HT1080 (cell line): ENCODE measurements at regions not wholly inside any gene's neighbourhood (a gene's known extent, or its start where the extent isn't known, plus 50 kb on each side); places are given as distances from the start of the nearest gene placed in this dataset.

Experiments
- DNase-seq: peaks from one replicate; pipeline ENCODE4 v3.0.0-alpha.2; 2015; ENCODE audit warnings: low read depth

DNA sequence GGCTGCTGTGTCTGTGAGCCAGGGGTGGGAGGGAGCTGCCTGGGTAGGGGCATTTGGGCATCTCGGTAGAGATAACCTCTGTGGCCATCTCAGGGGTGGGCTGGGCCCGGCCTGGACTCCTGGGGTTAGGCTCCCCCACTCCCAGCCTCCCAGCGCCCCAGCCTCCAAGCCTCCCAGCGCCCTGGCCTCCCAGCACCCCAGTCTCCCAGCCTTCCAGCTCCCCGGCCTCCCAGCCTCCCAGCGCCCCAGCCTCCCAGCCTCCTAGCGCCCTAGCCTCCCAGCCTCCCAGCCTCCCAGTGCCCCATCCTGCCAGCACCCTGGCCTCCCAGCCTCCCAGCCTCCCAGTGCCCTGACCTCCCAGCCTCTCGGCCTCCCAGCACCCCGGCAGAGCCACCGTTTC, 85.1 kb upstream of the TTC34 start:
- no peak for DNase-seq

DNA sequence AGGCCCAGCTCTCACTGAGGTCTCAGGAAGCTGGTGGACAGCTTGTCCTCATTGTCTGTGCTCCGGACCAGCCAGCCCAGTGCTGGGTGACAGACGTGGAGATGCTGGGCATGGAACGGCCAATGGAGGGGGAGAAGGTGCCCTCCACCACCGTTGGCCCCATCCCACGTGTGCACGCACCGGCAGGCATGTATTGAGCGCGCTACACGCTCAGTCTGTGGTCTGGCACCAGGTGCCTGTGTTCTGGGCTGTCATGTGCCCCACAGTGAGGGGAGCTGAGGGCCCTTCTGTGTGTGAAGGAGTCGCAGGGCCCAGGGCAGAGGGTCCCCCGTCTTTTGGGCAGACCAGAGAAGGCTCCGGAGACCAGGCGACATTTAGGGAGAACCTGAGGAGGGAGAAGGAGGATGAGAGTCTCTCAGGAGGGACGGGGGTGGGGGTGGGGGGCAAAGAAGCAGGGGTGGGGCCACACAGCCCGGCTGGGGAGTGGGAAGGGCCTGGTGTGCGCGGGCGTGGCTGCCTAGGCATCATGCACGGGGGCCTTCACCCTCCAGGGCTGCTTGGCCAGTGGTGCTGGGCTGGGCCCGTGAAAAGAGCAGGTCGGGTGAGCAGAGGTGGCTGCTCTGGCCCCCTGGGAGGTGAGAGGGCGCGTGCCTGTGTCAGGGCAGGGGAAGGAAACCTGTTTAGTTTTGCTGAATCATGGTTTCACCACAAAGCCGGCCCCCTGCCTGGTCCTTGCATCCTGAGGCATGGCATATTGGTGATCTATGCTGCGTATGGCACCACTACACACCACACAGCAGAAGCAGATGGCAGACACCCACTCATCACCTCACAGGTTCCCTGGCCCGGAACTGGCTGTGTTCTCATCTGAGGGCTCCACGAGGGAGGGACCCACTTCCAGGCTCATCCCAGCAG, 86.7 kb upstream of the TTC34 start:
- DNase-seq = no peak

DNA sequence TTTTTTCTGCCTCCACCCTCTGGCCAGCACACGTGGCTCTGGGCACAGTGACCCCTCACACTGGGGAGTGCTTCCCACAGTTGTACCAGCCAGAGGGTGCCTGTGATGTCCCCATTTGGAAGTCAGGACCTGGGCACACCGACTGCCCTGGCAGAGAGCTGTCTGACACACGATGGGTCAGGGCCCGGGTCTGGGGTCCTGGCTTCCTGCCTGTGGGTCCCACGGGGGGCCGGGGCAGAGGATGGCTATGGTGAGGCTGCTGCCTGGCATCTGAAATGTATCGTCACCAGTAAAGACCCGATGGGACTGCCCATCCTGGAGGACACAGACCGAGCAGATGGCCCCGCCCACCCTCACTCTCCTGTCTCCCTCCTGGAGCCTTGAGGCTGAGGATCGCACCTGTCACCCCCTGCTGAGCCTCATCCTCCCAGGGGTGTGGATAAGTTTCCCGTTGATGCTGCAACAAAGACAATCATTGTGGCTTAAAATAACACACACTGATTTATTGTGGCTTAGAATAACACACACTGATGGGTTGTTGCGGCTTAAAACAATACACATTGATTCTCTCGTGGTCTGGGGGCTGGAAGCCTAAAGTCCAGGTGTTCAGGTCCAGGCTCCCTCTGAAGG, 88.8 kb upstream of the TTC34 start:
- DNase-seq = no peak

DNA sequence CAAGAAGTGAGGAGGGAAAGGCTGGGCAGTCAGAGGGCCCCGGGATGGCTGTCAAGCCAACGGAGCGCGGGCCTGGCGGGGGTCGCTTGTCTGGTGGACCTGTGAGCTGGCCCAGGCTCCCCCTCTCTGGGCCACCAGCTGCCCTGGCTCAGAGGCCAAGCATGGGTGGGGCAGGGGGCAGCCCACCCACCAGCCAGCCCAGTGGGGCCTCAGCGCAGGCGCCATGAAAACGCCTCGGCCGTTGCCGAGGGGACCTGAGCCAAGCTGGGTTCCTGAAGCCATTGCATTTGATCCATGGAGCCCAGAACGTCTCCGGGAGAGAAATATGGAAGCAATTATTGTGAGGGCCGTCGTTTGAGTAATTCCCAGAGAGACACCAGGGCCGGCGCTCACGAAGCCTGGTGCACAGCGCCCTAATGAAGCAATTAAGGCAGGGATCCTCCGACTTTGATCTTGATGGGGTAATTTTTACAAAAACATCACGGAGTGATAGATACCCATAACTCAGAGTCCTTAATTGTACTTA, 90.5 kb upstream of the TTC34 start:
- no peak for DNase-seq

DNA sequence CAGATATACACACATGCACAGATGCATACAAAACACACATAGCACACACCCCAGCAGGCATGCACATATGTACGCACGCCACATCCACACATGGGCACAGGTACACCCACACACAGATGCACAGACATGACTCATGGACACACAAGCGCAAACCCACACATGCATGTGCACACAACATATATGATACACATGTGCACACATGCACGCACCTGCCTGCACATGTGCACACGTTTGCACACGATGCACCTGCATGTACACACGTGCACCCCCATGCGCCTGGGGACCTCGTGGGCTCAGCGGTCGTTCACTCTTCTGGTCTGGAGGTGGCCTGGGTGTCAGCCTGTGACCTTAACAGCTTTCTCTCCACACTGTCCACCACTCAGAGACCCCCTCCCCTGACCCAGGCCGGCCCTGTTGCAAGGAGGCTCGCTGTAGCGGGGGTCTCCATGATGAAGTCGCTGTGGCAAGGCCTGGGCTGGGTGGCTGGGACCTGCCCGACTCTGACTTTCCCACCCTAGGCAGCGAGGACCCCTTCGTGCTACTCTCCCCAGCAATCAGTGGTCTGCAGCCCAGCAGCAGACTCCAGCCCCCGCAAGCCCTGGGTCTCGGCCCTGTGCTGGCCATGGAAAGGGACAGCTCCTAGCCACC, 92.1 kb upstream of the TTC34 start:
- DNase-seq = no peak

DNA sequence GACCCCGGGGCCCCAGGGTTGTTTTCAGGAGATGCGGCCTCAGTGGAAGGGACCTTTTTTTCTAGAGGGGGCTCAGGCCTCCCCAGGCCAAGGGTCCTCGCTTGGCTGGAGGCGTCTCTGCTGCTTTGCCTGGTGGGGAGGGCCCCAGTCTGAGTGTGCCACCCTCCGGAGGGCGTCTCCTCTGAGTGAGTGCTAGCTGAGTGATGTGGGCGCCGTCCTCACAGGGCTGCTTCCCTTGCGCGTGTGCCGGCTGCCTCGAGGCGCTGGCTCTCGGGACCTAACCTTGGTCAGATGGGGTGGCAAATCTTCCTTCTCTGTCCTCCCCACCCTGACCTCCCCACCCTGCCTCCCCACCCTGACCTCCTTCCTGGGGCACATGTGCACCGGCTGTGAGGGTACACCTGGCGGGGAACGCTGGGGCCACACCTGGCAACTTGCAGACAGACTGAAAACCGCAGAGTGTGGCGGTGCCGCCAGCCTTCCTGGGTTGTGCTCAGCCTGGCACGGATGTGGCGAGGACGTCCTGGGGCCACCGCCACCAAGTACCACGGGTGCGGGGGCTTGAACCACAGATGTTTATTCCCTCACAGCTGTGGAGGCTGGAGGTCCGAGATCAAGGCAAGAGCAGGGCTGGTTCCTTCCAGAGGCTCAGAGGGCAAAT, 93.0 kb upstream of the TTC34 start:
- no peak for DNase-seq

DNA sequence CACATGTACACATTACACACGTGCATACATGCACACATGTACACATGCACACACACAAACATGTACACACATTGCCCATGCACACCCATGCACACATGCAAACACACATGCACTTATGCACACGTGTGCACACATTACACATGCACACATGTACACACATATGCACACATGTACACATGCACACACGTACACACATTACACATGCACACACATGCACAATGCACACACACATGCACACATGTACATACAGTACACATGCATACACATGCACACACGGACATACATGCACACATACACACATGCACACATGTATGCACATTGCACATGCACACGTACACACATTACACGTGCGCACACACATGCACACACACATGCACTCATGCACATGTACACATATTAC, 95.3 kb upstream of the TTC34 start:
- DNase-seq = no peak

GRCh38 chr1:2903226-2903625, 101.7 kb upstream of the TTC34 start:
- DNase-seq = no peak

DNA sequence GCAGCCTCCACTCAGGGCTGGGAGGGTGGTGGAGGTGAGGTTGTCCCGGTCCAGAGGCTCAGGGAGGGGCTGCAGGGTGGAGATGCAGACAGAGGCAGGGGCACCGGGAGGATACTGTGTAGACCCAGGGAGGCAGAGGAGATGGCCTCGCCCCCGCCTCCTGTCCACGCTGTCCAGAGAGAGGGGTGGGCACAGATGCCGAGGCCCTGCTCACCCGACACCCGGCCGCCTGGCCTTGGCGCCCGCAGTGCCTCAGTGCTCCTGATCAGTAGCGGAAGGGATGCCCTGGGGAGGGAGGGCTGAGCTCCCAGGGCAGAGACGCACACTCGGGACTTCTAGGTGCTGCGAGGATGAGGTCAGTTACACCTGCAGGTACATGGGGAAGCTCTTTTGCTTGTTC, 102.7 kb upstream of the TTC34 start:
- no peak for DNase-seq

DNA sequence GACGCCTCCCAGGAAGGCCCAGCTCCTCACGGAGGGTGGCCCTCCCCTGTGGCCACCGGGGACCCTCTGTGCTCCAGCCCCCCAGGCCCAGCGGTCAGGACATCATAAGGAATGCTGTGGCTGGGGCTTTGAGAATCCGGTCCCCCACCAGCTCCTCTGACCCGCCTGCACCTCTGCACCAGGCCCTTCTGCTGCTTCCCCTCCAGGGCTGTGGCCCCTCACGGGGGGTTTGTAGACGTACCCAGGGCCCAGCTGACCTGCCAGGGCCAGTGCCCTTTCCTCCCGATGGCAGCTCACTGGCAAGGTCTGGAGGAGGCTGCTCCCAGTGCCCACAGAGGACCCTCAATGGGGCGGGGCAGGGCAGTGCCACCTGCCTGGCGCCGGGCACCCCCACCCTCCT, 103.9 kb upstream of the TTC34 start:
- DNase-seq = no peak

- no peak for DNase-seq
These were observed 104.6 kb upstream of the TTC34 start for GRCh38 chr1:2906085-2906484.

GRCh38 chr1:2906620-2907019, 105.1 kb upstream of the TTC34 start:
- DNase-seq = no peak

GRCh38 chr1:2907051-2907450, 105.6 kb upstream of the TTC34 start:
- DNase-seq = no peak

DNA sequence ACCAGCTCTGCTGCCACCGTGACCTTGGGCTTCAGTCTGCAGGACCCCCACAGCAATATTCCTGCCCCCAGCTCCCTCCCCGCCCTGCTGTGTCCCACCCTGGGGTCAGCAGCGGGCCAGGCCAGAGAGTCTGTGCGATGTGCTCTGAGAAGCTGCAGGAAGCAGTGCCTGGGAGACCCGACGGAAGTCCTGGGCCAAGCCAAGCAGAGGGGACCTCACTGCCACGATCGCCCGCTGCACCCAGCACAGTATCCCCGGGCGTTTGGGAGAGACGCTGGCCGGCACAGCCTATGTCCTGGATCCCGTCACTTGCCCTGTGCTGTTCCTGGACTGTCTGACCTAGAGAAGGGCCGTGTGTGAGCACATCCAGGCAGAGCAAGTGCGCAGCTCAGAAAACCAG, 106.6 kb upstream of the TTC34 start:
- DNase-seq = no peak

DNA sequence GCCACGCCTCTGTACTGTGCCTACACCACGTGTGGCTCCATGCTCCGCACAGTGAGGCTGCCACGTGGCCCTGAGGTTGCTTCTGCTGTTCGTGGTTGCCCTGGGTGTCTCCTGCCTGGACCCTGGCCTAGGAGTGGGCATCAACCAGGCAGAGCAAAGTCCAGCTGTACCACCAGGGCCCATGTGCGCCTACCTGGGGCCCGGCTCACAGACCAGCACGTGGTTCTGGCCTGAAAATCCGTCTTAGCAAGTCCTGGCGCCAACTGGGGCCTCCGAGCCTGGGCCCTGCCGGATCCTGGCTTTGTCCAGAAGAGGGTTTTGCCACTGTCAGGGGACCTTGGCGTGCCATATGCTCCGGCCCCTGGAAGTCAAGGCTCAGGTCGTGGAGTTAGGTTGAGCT, 107.1 kb upstream of the TTC34 start:
- DNase-seq = no peak

DNA sequence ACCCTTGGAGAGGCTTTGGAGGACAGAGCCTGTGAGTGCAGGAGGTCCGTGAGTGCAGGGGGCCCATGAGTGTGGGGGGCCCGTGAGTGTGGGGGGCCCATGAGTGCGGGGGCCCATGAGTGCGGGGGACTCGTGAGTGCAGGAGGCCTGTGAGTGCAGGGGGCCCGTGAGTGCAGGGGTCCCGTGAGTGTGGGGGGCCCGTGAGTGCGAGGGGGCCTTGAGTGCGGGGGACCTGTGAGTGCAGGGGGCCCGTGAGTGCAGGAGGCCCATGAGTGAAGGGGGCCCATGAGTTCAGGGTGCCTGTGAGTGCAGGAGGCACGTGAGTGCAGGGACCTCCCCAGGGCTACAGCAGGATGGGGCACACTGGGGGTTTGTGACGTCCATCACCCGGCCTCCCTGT, 108.3 kb upstream of the TTC34 start:
- no peak for DNase-seq

DNA sequence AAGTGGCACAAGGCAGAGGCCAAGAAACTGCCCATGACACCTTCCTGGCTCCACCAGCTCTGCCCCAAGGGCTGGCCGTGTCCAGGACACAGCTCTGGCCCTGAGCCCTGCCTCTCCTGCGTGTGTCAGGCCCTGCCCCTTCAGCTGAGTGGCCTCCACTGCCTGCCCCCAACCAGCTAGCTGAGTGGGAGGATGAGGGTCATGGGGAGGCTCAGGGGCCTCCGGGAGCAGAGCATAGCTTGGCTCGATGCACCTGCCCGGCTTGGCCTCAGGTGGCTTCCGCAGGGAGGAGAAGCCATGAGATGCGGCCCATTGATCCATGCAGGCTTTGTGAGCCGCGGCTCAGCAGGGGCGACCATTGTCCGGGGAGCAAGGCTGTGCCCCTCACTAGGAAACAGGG, 108.7 kb upstream of the TTC34 start:
- no peak for DNase-seq

GRCh38 chr1:2911421-2912178, 109.7 kb upstream of the ACTRT2 start:
- no peak for DNase-seq

- no peak for DNase-seq
These were observed 108.7 kb upstream of the ACTRT2 start for GRCh38 chr1:2912424-2913061.

- DNase-seq = no peak
These were observed 108.2 kb upstream of the ACTRT2 start for GRCh38 chr1:2913091-2913490.

DNA sequence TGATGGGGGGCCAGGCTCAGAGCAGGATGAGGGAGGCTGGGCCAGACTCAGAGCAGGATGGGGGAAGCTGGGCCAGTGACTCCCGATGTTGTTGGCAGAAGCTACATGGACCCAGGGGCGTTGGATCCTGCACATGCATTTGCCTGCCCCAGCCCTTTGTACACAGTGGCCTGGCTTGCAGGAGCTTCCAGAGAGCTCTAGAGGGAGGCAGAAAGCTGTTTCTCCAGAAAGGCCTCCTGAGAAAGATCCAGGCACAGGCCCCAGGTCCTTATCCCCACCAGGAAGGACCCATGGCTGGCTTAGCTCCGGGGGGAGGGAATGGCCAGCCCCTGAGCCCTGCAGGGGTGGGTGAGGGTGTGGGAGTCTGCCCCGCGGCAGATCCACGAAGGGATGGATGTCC, 106.6 kb upstream of the ACTRT2 start:
- no peak for DNase-seq
